Progenitor cell of endocrine pancreas (in vitro differentiated cells): ENCODE measurements at regions not wholly inside any gene's neighbourhood (a gene's known extent, or its start where the extent isn't known, plus 50 kb on each side); places are given as distances from the start of the nearest gene placed in this dataset.
A peak's percentile ranks its signal among the peaks of the same experiment; 100 is the strongest.

Experiments
- DNase-seq: peaks from one replicate; pipeline ENCODE4 v3.0.0; 2021; ENCODE audit warnings: low spot score; ENCODE audit not compliant: unreplicated experiment
- H3K27ac Mint-ChIP-seq: 2 replicates; pipeline ENCODE4 v1.8.0; 2021; ENCODE audit warnings: mild to moderate bottlenecking, moderate library complexity, mixed read lengths
- H3K27me3 Mint-ChIP-seq: 2 replicates; pipeline ENCODE4 v1.8.0; 2021; ENCODE audit warnings: mixed read lengths
- H3K36me3 Mint-ChIP-seq: 2 replicates; pipeline ENCODE4 v1.8.0; 2022; ENCODE audit warnings: mixed read lengths; ENCODE audit not compliant: insufficient read depth
- H3K4me1 Mint-ChIP-seq: 2 replicates; pipeline ENCODE4 v1.8.0; 2021; ENCODE audit warnings: low read depth, mixed read lengths
- H3K4me3 Mint-ChIP-seq: 2 replicates; pipeline ENCODE4 v1.8.0; 2021; ENCODE audit warnings: low read depth, mild to moderate bottlenecking, moderate library complexity, mixed read lengths
- H3K9me3 Mint-ChIP-seq: 2 replicates; pipeline ENCODE4 v1.8.0; 2021; ENCODE audit warnings: low read depth, mixed read lengths
- TF ChIP-seq, protein P1 (sequence below): fragments of 200-600 bp; sonication (generic); IDR thresholded peaks from one replicate; pipeline ENCODE4 v1.5.0; 2021; ENCODE audit warnings: antibody characterized with exemption, mild to moderate bottlenecking; ENCODE audit not compliant: unreplicated experiment

DNA sequence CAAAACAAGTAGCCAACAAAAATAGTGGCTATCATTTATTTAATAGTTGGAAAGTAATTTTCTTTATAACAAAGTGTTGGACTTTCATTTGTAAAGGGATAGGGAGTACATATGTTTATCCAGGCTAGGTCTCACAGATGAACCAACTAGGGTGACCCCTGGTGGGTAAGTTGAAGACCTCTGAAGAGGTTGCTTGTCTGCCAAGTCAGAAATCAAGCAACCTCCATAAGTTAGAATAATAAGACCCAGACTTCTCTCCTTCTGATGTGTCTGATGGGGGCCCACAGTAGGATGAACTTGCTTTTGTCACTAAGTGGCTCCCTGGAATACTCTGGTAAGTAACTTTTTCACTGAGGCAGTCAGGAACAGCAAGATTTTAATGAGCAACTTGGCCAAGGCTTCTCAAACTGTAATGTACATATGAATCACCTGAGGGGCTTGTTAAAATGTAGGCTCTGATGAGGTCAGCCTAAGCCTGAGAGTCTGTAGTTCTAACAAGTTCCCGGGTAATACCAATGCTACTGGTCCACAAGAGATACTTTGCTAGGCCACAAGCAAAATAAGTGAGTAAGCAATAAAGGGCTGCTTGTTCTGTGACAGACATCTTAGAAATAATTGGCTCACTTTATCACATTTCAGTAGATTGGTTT is 319.6 kb downstream of the PIK3C3 start:
- Mint-ChIP-seq H3K9me3 (no peaks in the 10 kb centered on the region), H3K27me3 (no peaks in the 10 kb centered on the region), H3K4me3 (no peak overlapping the region), H3K36me3 (no peaks in the 10 kb centered on the region), H3K4me1 (peaks cover 5% of the 10 kb centered on the region), H3K27ac (no peak overlapping the region)
- TF ChIP-seq, protein P1, sequence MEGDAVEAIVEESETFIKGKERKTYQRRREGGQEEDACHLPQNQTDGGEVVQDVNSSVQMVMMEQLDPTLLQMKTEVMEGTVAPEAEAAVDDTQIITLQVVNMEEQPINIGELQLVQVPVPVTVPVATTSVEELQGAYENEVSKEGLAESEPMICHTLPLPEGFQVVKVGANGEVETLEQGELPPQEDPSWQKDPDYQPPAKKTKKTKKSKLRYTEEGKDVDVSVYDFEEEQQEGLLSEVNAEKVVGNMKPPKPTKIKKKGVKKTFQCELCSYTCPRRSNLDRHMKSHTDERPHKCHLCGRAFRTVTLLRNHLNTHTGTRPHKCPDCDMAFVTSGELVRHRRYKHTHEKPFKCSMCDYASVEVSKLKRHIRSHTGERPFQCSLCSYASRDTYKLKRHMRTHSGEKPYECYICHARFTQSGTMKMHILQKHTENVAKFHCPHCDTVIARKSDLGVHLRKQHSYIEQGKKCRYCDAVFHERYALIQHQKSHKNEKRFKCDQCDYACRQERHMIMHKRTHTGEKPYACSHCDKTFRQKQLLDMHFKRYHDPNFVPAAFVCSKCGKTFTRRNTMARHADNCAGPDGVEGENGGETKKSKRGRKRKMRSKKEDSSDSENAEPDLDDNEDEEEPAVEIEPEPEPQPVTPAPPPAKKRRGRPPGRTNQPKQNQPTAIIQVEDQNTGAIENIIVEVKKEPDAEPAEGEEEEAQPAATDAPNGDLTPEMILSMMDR = peak; percentile 48
- DNase-seq = no peak

DNA sequence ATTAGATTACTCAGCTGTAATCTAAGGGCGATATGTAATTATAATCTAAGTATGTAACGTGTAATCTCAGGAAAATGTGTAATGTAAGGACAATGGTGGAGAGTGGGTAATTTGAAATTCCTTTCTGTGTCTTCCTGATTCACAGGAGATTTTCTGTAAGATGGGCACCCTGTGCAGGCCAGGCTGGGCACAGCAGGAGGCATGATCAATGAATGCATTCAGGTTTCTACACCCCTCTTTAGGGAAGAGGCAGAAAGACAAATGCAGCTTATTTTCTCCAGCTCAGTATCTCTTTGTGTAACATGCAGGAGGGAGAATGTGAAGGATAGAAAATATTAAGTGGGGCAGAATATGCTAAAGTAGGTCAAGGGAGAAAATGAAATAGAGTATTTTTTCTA is 320.1 kb downstream of the PIK3C3 start:
- peaks cover 5% of the 10 kb centered on the region for H3K4me1 Mint-ChIP-seq
- H3K36me3 Mint-ChIP-seq = no peaks in the 10 kb centered on the region
- H3K27ac Mint-ChIP-seq = no peak overlapping the region
- H3K4me3 Mint-ChIP-seq = no peak overlapping the region
- TF ChIP-seq, protein P1 = no peak
- H3K9me3 Mint-ChIP-seq = no peaks in the 10 kb centered on the region
- no peaks in the 10 kb centered on the region for H3K27me3 Mint-ChIP-seq
- no peak for DNase-seq

DNA sequence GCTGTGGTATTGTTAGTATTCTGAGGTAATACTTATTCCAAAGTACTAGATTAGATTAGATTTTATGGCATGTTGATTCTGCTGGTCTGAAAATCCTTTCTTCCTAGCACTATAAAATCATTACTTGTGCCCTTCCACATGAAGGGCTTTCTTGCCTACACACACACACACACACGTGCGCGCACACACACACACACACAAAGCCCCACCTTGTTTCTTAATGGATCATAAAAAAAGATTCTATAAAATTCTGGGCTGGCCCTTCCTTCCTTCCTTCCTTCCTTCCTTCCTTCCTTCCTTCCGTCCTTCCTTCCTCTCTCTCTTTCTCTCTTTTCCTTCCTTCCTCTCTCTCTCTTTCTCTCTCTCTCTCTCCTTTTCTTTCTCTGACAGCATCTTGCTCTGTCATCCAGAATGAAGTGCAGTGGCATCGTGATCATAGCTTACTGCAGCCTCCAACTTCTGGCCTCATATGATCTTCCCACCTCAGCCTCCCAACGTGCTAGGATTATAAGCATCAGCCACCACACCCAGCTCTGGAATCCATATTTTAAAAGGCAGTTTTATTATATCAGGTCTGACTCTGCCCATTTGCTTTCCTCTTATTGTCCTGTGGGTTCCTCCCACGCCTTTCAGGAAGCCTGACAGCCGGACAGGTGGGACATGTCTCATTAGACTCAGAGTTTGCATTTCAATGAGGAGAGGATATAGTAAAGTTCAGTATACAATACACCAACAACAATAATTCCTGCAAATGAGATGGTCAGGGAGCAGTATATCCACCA is 321.1 kb downstream of the PIK3C3 start:
- Mint-ChIP-seq H3K4me1 (peaks cover 11% of the 10 kb centered on the region), H3K4me3 (no peak overlapping the region), H3K27ac (peak overlapping the region; percentile 37), H3K9me3 (no peaks in the 10 kb centered on the region), H3K36me3 (no peaks in the 10 kb centered on the region), H3K27me3 (no peaks in the 10 kb centered on the region)
- TF ChIP-seq, protein P1 = no peak
- DNase-seq = no peak

DNA sequence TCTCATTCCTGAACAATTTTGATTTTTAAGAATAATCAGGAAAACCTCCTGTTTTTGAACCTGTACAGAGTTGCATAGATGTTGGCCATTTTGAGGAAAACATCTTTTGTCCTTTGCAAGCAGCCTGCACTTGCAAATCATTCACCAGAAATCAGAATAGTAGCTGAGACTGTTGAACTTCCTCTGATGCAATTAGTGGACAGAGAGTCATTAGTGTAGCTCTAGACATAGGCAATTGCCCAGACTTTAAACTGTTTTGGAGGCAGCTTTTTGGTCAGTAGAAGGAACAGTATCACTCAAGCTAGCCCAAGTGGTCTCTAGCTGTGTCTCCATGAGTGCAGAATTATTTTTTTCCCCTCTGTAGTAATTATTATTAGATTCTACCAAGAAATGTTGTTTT is 326.1 kb downstream of the PIK3C3 start:
- Mint-ChIP-seq H3K36me3 (no peaks in the 10 kb centered on the region), H3K27ac (no peak overlapping the region)

DNA sequence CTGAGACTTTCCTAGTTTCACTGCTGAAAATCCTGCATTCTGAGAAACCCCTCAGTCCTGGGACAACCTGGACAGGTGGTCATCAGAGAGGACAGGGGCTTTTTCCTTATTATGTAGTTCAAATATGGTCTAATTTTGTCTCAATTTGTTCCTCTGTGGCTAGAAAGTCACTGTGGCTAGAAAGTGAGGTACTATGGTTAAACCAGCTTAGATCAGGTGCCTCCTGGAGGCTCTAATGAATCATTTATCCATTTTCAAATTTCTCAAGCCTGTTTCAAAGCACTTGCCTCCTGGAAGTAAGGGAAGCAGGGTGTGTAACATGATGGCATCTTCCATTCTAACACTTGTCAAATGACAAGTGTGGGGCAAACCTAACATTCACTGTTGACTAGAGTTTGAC is 326.8 kb downstream of the PIK3C3 start:
- H3K27ac Mint-ChIP-seq = no peak overlapping the region
- peaks cover 7% of the 10 kb centered on the region for H3K4me1 Mint-ChIP-seq
- no peak for DNase-seq
- H3K36me3 Mint-ChIP-seq = no peaks in the 10 kb centered on the region
- no peak overlapping the region for H3K4me3 Mint-ChIP-seq
- TF ChIP-seq, protein P1 = no peak
- H3K27me3 Mint-ChIP-seq = no peaks in the 10 kb centered on the region
- no peaks in the 10 kb centered on the region for H3K9me3 Mint-ChIP-seq

More for the DNA sequence above, 326.1 kb downstream of the PIK3C3 start:
- H3K27me3 Mint-ChIP-seq = no peaks in the 10 kb centered on the region
- TF ChIP-seq, protein P1 = no peak
- H3K9me3 Mint-ChIP-seq = no peaks in the 10 kb centered on the region
- no peak for DNase-seq
- no peak overlapping the region for H3K4me3 Mint-ChIP-seq
- peaks cover 7% of the 10 kb centered on the region for H3K4me1 Mint-ChIP-seq
